ENCODE measurements at regions not wholly inside any gene's neighbourhood (a gene's known extent, or its start where the extent isn't known, plus 50 kb on each side); places are given as distances from the start of the nearest gene placed in this dataset.
"Not testable (repeated sequence)": the region's sequence is repeated elsewhere in the genome, so short reads cannot be mapped to it uniquely, and the experiment has no call there.

GRCh38 chrY:11156100-11156499 lies 1544.9 kb upstream of the USP9Y start:
- DNase-seq; H3K9me3 ChIP-seq; intact Hi-C loops (cut with DNase I): not testable (repeated sequence)

GRCh38 chrY:11156846-11157245 lies 1544.2 kb upstream of the USP9Y start:
- H3K9me3 ChIP-seq; H3K36me3 ChIP-seq; intact Hi-C loops (cut with DNase I); H3K4me1 ChIP-seq; ATAC-seq; H3K27ac ChIP-seq; DNase-seq; H3K27me3 ChIP-seq; H3K4me3 ChIP-seq: not testable (repeated sequence)

More at GRCh38 chrY:11156100-11156499, 1544.9 kb upstream of the USP9Y start:
- not testable (repeated sequence) for H3K36me3 ChIP-seq, H3K4me1 ChIP-seq, ATAC-seq, H3K27ac ChIP-seq, H3K27me3 ChIP-seq, H3K4me3 ChIP-seq

GRCh38 chrY:11177033-11177432 lies 1524.0 kb upstream of the USP9Y start:
- intact Hi-C loops (cut with DNase I); H3K27ac ChIP-seq; H3K4me3 ChIP-seq; H3K4me1 ChIP-seq; H3K36me3 ChIP-seq; H3K9me3 ChIP-seq; ATAC-seq; H3K27me3 ChIP-seq: not testable (repeated sequence)
- DNase-seq = peak in 1 of 4 donors; percentile 30

- intact Hi-C loops (cut with DNase I); H3K27ac ChIP-seq; DNase-seq; ATAC-seq; H3K4me1 ChIP-seq; H3K27me3 ChIP-seq; H3K36me3 ChIP-seq; H3K4me3 ChIP-seq; H3K9me3 ChIP-seq: not testable (repeated sequence)
Observed at GRCh38 chrY:11201133-11201532, 1499.9 kb upstream of the USP9Y start.

DNA sequence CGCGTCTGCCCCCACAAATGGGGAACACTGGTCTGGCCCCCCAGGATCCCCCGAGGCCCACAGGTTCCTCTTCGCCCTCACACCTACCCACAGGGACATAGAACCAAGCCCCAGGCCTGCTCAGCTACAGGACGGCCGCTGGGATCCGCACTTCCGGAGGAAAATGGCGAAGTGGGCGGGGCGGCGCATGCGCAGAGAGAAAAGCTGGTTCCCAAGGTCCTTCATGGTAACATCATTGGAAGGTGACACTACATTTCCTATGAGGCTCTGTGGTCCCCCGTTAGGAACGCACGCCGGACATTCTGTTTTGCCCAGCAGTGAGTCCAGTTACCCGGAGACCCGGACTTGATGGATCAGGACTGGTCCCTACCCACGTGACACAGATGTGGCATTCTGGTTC lies 1486.2 kb upstream of the USP9Y start:
- H3K36me3 ChIP-seq; H3K9me3 ChIP-seq; H3K4me1 ChIP-seq; intact Hi-C loops (cut with DNase I); ATAC-seq; H3K27me3 ChIP-seq; H3K27ac ChIP-seq: not testable (repeated sequence)
- DNase-seq = peak in 2 of 4 donors; percentile 9 to 56
- H3K4me3 ChIP-seq = peak overlapping the region in 1 of 2 donors; percentile 38
